Activated CD4-positive, CD25-positive, alpha-beta regulatory T cell treated with anti-CD3 and anti-CD28 coated beads, Interleukin-2, amount 50 U/mL, for 72 hours (primary cell): ENCODE measurements at regions not wholly inside any gene's neighbourhood (a gene's known extent, or its start where the extent isn't known, plus 50 kb on each side); places are given as distances from the start of the nearest gene placed in this dataset.
A peak's percentile ranks its signal among the peaks of the same experiment; 100 is the strongest.
"Not testable (repeated sequence)": the region's sequence is repeated elsewhere in the genome, so short reads cannot be mapped to it uniquely, and the experiment has no call there.

Source experiments
- DNase-seq: peaks from one replicate; pipeline ENCODE4 v3.0.0; 2021

GRCh38 chr2:64745562-64745961, 91.8 kb upstream of the SERTAD2 start:
- DNase-seq = no peak

DNA sequence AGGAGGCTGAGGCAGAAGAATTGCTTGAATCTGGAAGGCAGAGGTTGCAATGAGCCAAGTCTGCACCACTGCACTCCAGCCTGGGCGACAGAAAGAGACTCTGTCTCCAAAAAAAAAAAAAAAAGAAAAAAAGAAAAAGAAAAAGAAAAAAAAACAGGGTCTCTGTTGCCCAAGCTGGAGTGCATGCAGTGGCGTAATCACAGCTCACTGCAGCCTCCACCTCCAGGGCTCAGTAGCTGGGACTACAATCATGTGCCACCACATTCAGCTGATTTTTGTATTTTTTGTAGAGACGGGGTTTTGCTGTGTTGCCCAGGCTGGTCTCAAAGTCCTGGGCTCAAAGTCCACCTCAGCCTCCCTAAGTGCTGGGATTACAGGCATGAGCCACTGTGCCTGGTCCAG, 94.0 kb upstream of the SERTAD2 start:
- DNase-seq = not testable (repeated sequence)

DNA sequence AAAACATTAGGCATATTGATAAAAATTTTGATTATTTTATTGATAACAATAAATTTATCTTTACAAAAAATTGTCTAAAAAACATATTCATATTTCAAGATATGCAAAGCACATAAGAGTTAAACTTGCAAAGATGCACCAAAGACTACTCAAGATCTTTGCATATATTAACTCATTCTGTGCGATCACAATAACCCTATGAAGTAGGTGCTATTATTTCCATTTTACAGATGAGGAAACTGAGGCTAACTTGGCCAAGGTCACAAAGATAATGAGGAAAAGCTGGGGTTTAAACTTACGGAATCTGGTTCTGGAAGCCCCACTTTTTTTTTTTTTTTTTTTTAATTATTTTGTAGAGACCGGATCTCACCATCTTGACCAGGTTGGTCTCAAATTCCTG, 94.4 kb upstream of the SERTAD2 start:
- DNase-seq = no peak

- no peak for DNase-seq
Measured at GRCh38 chr2:64748561-64748960, 94.8 kb upstream of the SERTAD2 start.

DNA sequence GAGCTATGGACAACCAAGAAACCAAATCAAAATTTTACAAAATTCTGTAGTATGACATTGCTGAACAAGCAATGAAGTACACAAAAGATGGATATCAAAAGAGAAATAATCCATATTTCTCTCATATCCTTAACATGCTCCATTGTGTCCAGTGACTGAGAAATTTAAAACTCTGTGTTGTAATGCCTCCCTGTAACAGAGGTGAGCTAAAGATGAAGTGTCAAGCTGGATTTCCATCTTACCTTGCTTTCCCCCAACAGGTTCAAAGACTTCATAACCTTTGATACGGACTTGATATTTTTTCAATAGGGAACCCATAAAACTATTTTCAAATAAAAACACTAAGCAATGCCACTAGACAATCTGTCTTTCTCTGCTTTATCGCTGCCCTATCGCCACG, 95.7 kb upstream of the SERTAD2 start:
- DNase-seq = no peak

GRCh38 chr2:64750001-64750816, 96.5 kb upstream of the SERTAD2 start:
- peak; percentile 47 for DNase-seq

- peak; percentile 97 for DNase-seq
Measured at GRCh38 chr2:64750817-64751285, 97.1 kb upstream of the SERTAD2 start.

GRCh38 chr2:64751286-64752260, 97.9 kb upstream of the SERTAD2 start:
- DNase-seq = peak; percentile 94

DNA sequence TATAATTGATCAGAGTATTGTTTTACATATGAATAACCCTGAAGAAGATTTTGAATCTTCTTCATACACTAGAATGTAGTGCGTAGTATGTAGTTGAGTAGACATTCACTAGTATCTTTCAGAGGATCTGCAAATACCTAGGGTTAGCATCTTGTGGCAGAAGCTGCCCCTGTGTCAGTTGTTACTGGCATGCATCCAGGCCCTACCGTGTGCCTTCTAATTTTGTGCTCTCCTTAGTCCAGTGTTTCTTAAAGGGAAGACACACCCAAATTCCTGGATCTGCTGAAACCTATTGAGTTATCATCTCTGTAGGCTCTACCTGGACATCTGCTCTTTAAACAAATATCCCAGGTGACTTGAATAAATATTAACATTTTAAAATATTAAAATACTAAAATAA, 99.7 kb upstream of the SERTAD2 start:
- DNase-seq = no peak

GRCh38 chr2:64754570-64754969, 100.9 kb upstream of the SERTAD2 start:
- no peak for DNase-seq

GRCh38 chr2:64757126-64757525, 103.4 kb upstream of the SERTAD2 start:
- DNase-seq = no peak

- DNase-seq = no peak
Measured at GRCh38 chr2:64760128-64760527, 106.4 kb upstream of the SERTAD2 start.

DNA sequence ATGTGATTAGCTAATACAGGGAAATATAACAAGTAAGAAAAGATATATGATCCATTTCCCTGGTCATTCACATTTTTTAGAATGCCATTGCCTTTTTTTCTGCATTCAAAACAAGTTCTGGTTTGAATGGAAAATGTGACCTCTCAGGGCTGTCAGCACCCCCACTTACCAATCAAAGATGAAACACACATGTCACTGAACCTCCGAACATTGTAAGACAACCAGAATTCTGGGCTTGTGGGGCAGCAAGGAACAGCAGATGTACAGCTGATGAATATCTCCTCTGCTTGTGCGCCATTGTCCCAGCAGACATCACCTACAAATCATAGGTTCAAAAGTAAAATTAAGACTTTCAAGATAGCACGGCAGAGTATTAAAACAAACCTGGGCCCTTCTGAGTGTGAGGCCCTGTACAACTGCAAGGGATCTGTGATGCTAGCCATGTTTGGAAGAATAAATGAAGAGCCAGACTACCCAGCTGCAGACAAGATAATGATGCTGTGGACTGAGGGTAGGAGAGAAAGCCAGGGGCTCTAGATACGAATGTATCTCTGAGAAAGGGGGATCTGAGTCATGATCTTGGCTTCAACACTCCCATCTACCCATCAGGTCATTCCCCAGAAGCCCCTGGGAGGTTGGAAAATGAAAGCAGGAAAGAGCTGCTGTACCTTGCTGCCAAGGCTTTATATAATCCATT, 108.7 kb upstream of the SERTAD2 start:
- DNase-seq = no peak

GRCh38 chr2:64763126-64763525, 109.4 kb upstream of the SERTAD2 start:
- no peak for DNase-seq

GRCh38 chr2:64765160-64765805, 111.6 kb upstream of the SERTAD2 start:
- DNase-seq = no peak

GRCh38 chr2:64766841-64767669, 113.3 kb upstream of the SERTAD2 start:
- no peak for DNase-seq

DNA sequence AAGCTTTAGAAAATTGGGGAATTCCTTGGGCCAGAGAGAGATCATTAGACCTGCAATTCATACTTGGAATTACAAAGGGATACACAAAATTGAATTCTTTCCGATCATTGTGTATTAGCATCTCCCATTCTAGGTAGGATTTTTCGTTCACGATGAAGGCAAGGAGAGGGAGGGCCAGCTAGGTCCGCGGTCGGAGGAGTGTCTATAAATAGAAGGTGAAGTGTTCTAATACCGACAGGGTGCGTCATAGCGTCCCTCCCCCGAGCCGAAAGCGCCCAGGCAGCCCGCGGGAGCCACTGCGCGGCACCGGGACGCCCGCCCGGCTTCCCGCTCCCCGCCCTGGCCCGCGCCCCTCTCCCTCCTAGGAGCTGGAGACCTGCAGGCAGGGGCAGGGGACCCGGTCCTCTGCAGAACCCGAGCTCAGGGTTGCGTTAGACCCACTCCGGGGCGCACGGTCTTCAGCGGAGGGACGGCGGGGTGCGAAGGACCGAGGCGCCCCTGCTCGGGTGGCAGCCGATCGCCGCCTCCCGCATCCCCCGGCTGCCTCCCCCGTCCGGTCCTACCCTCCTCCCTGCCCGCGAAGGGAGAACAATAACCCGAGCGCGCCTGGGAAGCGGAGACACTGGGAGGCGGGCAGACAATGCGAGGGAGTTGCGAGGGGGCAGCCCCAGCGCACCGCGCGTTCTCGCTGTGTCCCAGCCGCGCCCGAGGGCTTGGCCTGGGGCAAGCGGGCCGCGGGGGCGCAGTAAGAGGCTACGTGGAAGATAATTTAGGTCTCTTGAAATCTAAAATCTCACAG, 114.2 kb upstream of the SERTAD2 start:
- peak; percentile 73 for DNase-seq

DNA sequence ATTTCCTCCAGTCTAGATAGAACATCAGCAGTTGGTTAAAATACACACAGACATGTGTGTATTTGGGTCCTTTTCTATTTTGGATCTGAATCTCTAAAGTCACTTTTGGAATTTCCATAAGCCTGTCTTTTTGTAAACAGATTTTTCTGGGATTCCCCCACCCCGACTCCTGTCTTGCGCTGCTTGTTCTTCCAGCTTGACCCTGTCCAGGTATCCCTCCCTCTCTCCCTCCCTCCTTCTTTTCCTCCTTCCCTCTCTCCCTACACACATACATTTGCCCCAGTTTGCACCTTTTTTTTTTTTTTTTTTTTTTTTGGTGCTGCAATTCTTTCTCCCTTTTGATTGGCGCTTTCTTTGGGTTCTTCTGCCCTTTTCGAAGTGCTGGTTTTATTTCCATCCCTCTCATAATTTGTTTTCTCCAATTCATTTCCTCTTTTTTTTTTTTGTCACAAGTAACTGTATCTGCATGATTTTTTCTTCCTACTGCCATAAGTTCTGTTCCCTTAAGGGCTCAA, 114.8 kb upstream of the SERTAD2 start:
- DNase-seq = no peak

DNA sequence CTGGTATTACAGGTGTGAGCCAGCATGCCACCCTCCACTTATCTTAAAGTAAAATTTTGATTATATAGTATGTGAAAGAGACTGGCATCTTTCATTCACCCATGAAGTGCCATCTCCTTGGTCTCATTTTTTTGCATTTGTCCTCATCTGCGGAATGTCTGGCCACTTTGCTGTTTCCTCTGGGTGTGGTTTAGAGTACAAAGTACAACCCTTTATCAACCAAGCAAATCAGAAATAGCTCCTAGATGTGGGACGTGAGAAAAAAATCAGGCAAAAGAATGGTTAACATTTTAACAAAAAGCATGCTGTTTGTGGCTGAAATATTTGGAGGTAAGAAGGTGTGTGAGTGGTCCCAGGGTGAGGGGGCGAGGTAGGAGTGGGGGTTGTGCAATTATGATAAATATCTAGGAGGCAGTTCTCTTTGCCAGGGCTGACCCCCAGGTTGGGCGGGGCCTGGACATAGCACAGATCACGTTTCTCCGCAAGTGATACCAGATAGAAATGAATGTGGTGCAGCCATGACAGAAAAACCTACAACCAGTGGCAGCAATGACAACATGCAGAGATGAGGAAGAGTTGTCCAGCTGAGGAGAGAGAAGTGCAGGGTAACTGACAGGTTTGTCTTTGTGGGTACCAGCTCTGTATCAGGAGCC, 115.8 kb upstream of the SERTAD2 start:
- DNase-seq = no peak
